Gastroesophageal sphincter (tissue), 3 donors: ENCODE measurements at regions not wholly inside any gene's neighbourhood (a gene's known extent, or its start where the extent isn't known, plus 50 kb on each side); places are given as distances from the start of the nearest gene placed in this dataset.
"Not testable (repeated sequence)": the region's sequence is repeated elsewhere in the genome, so short reads cannot be mapped to it uniquely, and the experiment has no call there.

Experiments used
- EP300 ChIP-seq: sonication (generic); formaldehyde crosslinking; IDR thresholded peaks from one replicate; pipeline ENCODE4 v1.6.1; 2017; ENCODE audit warnings: antibody characterized with exemption, mild to moderate bottlenecking
- POLR2A ChIP-seq, 2 donors: fragments of 450-650 bp; IDR thresholded peaks; one replicate each; pipeline ENCODE4 v1.6.1; 2017; ENCODE audit warnings: antibody characterized with exemption in 2 of 2, mild to moderate bottlenecking in 2 of 2, moderate library complexity in 1 of 2
- POLR2AphosphoS5 ChIP-seq: sonication (generic); formaldehyde crosslinking; IDR thresholded peaks from one replicate; pipeline ENCODE4 v1.6.1; 2017; ENCODE audit warnings: antibody characterized with exemption
- TF ChIP-seq, protein P1 (sequence below), 4 experiments: fragments of 200-600 bp in 2 of 4; fragments of 450-650 bp in 2 of 4; sonication (generic) in 1 of 4; IDR thresholded peaks; one replicate each; pipeline ENCODE4 v1.5.1; 2017 to 2019; ENCODE audit warnings: antibody characterized with exemption in 4 of 4, mild to moderate bottlenecking in 2 of 4, moderate library complexity in 2 of 4

DNA sequence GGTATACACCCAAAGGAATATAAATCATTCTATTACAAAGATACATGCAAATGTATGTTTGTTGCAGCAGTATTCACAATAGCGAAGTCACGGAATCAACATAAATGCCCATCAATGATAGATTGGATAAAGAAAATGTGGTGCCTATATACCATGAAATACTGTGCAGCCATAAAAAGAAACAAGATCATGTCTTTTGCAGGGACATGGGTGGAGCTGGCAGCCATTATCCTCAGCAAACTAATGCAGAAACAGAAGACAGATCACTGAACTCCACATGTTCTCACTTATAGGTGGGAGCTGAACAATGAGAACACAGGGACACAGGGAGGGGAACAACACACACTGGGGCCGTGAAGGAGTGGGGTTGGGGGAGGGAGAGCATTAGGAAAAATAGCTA is 315.2 kb downstream of the CPS1 start:
- TF ChIP-seq, protein P1, sequence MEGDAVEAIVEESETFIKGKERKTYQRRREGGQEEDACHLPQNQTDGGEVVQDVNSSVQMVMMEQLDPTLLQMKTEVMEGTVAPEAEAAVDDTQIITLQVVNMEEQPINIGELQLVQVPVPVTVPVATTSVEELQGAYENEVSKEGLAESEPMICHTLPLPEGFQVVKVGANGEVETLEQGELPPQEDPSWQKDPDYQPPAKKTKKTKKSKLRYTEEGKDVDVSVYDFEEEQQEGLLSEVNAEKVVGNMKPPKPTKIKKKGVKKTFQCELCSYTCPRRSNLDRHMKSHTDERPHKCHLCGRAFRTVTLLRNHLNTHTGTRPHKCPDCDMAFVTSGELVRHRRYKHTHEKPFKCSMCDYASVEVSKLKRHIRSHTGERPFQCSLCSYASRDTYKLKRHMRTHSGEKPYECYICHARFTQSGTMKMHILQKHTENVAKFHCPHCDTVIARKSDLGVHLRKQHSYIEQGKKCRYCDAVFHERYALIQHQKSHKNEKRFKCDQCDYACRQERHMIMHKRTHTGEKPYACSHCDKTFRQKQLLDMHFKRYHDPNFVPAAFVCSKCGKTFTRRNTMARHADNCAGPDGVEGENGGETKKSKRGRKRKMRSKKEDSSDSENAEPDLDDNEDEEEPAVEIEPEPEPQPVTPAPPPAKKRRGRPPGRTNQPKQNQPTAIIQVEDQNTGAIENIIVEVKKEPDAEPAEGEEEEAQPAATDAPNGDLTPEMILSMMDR (IDR thresholded peaks at IDR 0.05): not testable (repeated sequence)
- TF ChIP-seq POLR2A (IDR thresholded peaks at IDR 0.05); EP300; POLR2AphosphoS5: not testable (repeated sequence)
